KG1 (cell line): ENCODE measurements at regions not wholly inside any gene's neighbourhood (a gene's known extent, or its start where the extent isn't known, plus 50 kb on each side); places are given as distances from the start of the nearest gene placed in this dataset.

ENCODE experiments used
- DNase-seq: peaks from one replicate; lab custom pipeline; 2025; lab: John Stamatoyannopoulos, UW

GRCh38 chr4:86529436-86529835 is 64.7 kb upstream of the PTPN13 start:
- no peak for DNase-seq

- no peak for DNase-seq
Measured at GRCh38 chr4:86530183-86530582, 63.9 kb upstream of the PTPN13 start.

GRCh38 chr4:86531440-86531839 is 62.7 kb upstream of the PTPN13 start:
- DNase-seq: no peak

- DNase-seq: no peak
Measured at GRCh38 chr4:86532851-86533250, 61.3 kb upstream of the PTPN13 start.

GRCh38 chr4:86536151-86536550 is 58.0 kb upstream of the PTPN13 start:
- DNase-seq: no peak

GRCh38 chr4:86542319-86543027 is 51.6 kb upstream of the PTPN13 start:
- DNase-seq: no peak

GRCh38 chr4:86543080-86543479 is 51.0 kb upstream of the PTPN13 start:
- no peak for DNase-seq

GRCh38 chr4:86543560-86544309 is 50.4 kb upstream of the PTPN13 start:
- DNase-seq: no peak

GRCh38 chr4:86544310-86544966 is 49.7 kb upstream of the PTPN13 start:
- no peak for DNase-seq
